ENCODE measurements at regions not wholly inside any gene's neighbourhood (a gene's known extent, or its start where the extent isn't known, plus 50 kb on each side); places are given as distances from the start of the nearest gene placed in this dataset.

GRCh38 chr4:10353110-10353509, 104.1 kb downstream of the ZNF518B start (continued):
- TF ChIP-seq ZNF462 (CRISPR knock-in tag; IDR thresholded peaks at IDR 0.05) (no peak), EZH2phosphoT487 (IDR thresholded peaks at IDR 0.05; ENCODE audit: unreplicated experiment) (no peak)

- no peak overlapping the region for H3K27ac Mint-ChIP-seq
- H3K4me2 ChIP-seq: no peak overlapping the region
- TF ChIP-seq CREB1 (CRISPR knock-in tag; IDR thresholded peaks at IDR 0.05; ENCODE audit: low read depth) (no peak), JUNB (IDR thresholded peaks at IDR 0.05; ENCODE audit: unreplicated experiment) (no peak), STAT1 (IDR thresholded peaks at IDR 0.05; ENCODE audit: unreplicated experiment) (no peak), ETS1 (IDR thresholded peaks at IDR 0.05) (no peak), ZNF462 (CRISPR knock-in tag; IDR thresholded peaks at IDR 0.05) (no peak), POLR2AphosphoS5 (IDR thresholded peaks at IDR 0.05; ENCODE audit: low read depth) (no peak), NANOG (IDR thresholded peaks at IDR 0.05; ENCODE audit: borderline replicate concordance) (no peak), ZNF331 (CRISPR knock-in tag; IDR thresholded peaks at IDR 0.05; ENCODE audit: low read depth) (no peak)
These were observed 109.0 kb downstream of the ZNF518B start for GRCh38 chr4:10348241-10348640.

More at GRCh38 chr4:10348241-10348640, 109.0 kb downstream of the ZNF518B start:
- Histone ChIP-seq H3K27ac (ENCODE audit: low read depth) (no peak overlapping the region), H4K20me1 (replicated peaks; ENCODE audit: insufficient read depth) (no peaks in the 10 kb centered on the region), H3K36me3 (ENCODE audit: insufficient read depth) (no peaks in the 10 kb centered on the region), H3K4me3 (no peak overlapping the region), H2AFZ (no peak overlapping the region), H3K4me1 (ENCODE audit: insufficient read depth) (no peaks in the 10 kb centered on the region), H3K79me2 (replicated peaks; ENCODE audit: insufficient read depth) (no peaks in the 10 kb centered on the region), H3F3A (replicated peaks; ENCODE audit: low read depth) (no peaks in the 10 kb centered on the region), H3K27me3 (ENCODE audit: insufficient read depth) (no peaks in the 10 kb centered on the region), H3K9me2 (ENCODE audit: insufficient read depth) (peaks cover 15% of the 10 kb centered on the region)
- DNase-seq (ENCODE audit: low spot score) (no peak), ATAC-seq (no peak)
- H3K27me3 Mint-ChIP-seq (ENCODE audit: insufficient read depth, low read depth, poor library complexity): peaks cover 1% of the 10 kb centered on the region
- no peaks in the 10 kb centered on the region for H3K36me3 Mint-ChIP-seq (ENCODE audit: low read depth)
- no peaks in the 10 kb centered on the region for H3K4me1 Mint-ChIP-seq
- no peaks in the 10 kb centered on the region for H3K9me3 Mint-ChIP-seq
- no peak overlapping the region for H3K4me3 Mint-ChIP-seq

Measured in GM23338 (cell line).